Left lung (tissue), 4 donors: ENCODE measurements at regions not wholly inside any gene's neighbourhood (a gene's known extent, or its start where the extent isn't known, plus 50 kb on each side); places are given as distances from the start of the nearest gene placed in this dataset.

Experiments
- ATAC-seq: fragments of 200-7000 bp; cut with Tn5 transposase; one replicate; pipeline ENCODE4 v1.9.1; 2020; ENCODE audit warnings: moderate library complexity
- DNase-seq, 4 donors: peaks; one replicate each; pipeline ENCODE4 v3.0.0-alpha.2; 2013 to 2020
- H3K27ac ChIP-seq, 2 donors: fragments of 200-600 bp; sonication (generic) in 1 of 2; one replicate each; pipeline versions ENCODE4 v1.5.0 to v1.8.0; 2020 to 2021
- H3K27me3 ChIP-seq, 2 donors: fragments of 200-600 bp; sonication (generic) in 1 of 2; one replicate each; pipeline versions ENCODE4 v1.5.0 to v1.8.0; 2020 to 2021
- H3K36me3 ChIP-seq, 2 donors: fragments of 200-600 bp; sonication (generic) in 1 of 2; one replicate each; pipeline versions ENCODE4 v1.5.0 to v1.8.0; 2020 to 2021
- H3K4me1 ChIP-seq, 2 donors: fragments of 200-600 bp; one replicate each; pipeline ENCODE4 v1.8.0; 2021
- H3K4me3 ChIP-seq, 2 donors: fragments of 200-600 bp; sonication (generic) in 1 of 2; one replicate each; pipeline versions ENCODE4 v1.5.0 to v1.8.0; 2020 to 2021; ENCODE audit warnings: mild to moderate bottlenecking in 1 of 2
- H3K9me3 ChIP-seq, 2 donors: fragments of 200-600 bp; sonication (generic) in 1 of 2; one replicate each; pipeline versions ENCODE4 v1.5.0 to v1.8.0; 2020 to 2021
- intact Hi-C, 2 donors: fragments of 100-400 bp; cut with DNase I; formaldehyde crosslinking; loops; one replicate each; pipeline versions ENCODE4 v1.11.2 to v1.14.2; 2022
- TF ChIP-seq, protein P1 (sequence below), 2 donors: fragments of 200-600 bp; sonication (generic) in 1 of 2; IDR thresholded peaks; one replicate each; pipeline versions ENCODE4 v1.5.0 to v1.8.0; 2021; ENCODE audit warnings: antibody characterized with exemption in 2 of 2
- donor health status: DM: no; HTN: yes; CAD: no.
- donor health status: DM: no; HTN: no; CAD: no.

DNA sequence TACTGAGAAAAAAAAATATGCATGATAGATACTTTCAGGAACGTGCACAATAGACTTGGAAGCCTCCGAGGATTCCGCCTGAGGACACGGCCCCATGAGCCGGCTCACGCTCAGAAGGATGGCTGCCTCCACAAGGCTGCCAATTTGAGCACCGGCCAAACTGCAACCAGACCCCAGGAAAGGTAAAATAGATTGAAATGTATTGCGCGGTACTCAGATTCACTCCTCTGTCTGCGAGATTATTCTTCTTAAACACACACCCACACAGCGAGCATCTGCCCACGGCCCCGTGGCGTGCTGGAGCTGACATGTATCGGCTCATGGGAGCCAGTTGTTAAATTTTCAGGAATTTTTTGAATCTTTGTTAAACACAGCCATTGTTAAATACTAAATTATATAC is 653.2 kb upstream of the MKI67 start:
- no peaks in the 10 kb centered on the region for H3K4me1 ChIP-seq
- no peaks in the 10 kb centered on the region for H3K36me3 ChIP-seq
- ATAC-seq (no peak), DNase-seq (no peak)
- H3K4me3 ChIP-seq = no peak overlapping the region
- no peaks in the 10 kb centered on the region for H3K27me3 ChIP-seq
- no peak overlapping the region for H3K27ac ChIP-seq
- TF ChIP-seq, protein P1, sequence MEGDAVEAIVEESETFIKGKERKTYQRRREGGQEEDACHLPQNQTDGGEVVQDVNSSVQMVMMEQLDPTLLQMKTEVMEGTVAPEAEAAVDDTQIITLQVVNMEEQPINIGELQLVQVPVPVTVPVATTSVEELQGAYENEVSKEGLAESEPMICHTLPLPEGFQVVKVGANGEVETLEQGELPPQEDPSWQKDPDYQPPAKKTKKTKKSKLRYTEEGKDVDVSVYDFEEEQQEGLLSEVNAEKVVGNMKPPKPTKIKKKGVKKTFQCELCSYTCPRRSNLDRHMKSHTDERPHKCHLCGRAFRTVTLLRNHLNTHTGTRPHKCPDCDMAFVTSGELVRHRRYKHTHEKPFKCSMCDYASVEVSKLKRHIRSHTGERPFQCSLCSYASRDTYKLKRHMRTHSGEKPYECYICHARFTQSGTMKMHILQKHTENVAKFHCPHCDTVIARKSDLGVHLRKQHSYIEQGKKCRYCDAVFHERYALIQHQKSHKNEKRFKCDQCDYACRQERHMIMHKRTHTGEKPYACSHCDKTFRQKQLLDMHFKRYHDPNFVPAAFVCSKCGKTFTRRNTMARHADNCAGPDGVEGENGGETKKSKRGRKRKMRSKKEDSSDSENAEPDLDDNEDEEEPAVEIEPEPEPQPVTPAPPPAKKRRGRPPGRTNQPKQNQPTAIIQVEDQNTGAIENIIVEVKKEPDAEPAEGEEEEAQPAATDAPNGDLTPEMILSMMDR (IDR thresholded peaks at IDR 0.05) = no peak
- H3K9me3 ChIP-seq = no peaks in the 10 kb centered on the region
- intact Hi-C loops = no loop called here

DNA sequence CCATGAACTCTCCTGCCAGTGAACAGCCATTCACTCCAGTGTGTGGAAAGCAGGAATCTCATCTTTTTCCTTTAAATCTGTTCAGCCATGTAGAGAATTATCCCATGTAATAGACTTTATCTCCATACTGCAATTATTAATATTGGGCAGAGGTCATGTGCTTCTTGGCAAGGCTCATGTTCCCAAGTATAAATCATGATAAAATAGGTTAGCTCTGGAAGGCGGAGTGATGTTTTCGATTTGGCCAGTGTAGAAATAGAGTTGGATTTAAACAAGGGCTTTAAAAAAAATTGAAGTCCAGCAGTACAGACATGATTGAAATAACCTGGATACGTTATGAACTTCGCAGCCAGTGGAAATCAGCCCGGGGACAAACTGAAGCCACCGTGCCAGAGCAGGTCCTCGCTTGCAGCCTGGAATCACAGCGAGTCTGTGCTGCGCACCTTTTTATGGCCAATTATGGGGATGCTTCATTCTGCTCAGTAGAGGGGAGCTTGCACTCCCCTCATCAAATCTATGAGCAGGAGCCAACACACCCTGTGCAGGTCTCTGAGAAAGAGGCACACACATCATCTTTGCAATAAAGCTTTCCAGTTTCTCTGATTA is 654.0 kb upstream of the MKI67 start:
- TF ChIP-seq, protein P1 (IDR thresholded peaks at IDR 0.05) = no peak
- H3K4me1 ChIP-seq = no peaks in the 10 kb centered on the region
- no peaks in the 10 kb centered on the region for H3K27me3 ChIP-seq
- intact Hi-C loops = no loop called here
- no peak for ATAC-seq
- no peaks in the 10 kb centered on the region for H3K9me3 ChIP-seq
- H3K36me3 ChIP-seq = no peaks in the 10 kb centered on the region
- no peak overlapping the region for H3K4me3 ChIP-seq
- DNase-seq = no peak
- H3K27ac ChIP-seq = no peak overlapping the region

DNA sequence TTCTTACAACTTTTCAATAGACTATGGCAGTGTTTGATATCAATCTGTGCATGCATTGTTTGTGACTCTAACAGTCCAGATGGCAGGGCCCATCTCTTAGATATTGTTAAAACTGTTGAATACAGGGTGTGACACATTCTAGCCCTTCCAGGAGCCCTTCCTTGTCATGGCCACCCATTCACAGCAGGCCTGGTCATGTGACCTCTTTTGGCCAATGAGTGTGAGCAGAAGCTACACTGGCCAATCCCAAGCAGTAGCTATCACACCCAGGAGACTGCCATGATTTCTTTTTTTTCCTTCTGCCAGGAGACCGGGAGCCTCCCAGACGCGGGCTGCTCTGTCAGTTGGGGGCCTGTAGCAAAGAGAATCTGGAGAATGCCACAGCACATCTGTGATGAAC is 655.4 kb upstream of the MKI67 start:
- intact Hi-C loops = no loop called here

DNA sequence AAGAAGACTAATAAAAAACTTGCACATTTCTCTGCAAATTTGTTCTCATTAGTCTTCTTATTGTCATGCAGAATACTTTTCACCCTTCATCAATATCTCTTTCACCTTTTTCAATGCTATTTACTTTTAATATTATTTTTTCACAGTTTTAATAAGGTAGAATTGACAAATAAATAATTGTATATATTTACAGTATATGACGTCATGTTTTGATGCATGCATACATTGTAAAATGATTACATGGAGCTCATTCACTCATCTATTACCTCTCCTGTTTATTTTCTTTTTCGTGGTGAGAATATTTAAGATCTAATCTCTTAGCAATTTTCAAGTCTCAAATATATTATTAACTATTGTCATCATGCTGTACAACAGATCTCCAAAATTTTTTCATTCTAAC is 658.2 kb upstream of the MKI67 start:
- no peaks in the 10 kb centered on the region for H3K4me1 ChIP-seq
- no peak overlapping the region for H3K4me3 ChIP-seq
- H3K27ac ChIP-seq = no peak overlapping the region
- no peaks in the 10 kb centered on the region for H3K27me3 ChIP-seq
- no peak for ATAC-seq
- H3K36me3 ChIP-seq = no peaks in the 10 kb centered on the region
- TF ChIP-seq, protein P1 (IDR thresholded peaks at IDR 0.05) = no peak
- no peaks in the 10 kb centered on the region for H3K9me3 ChIP-seq
- intact Hi-C loops = no loop called here
- no peak for DNase-seq

More for the DNA sequence above, 655.4 kb upstream of the MKI67 start:
- ATAC-seq (no peak), DNase-seq (no peak)
- no peak overlapping the region for H3K4me3 ChIP-seq
- H3K27me3 ChIP-seq = no peaks in the 10 kb centered on the region
- H3K4me1 ChIP-seq = no peaks in the 10 kb centered on the region
- TF ChIP-seq, protein P1 (IDR thresholded peaks at IDR 0.05) = no peak
- no peaks in the 10 kb centered on the region for H3K36me3 ChIP-seq
- no peaks in the 10 kb centered on the region for H3K9me3 ChIP-seq
- H3K27ac ChIP-seq = no peak overlapping the region

DNA sequence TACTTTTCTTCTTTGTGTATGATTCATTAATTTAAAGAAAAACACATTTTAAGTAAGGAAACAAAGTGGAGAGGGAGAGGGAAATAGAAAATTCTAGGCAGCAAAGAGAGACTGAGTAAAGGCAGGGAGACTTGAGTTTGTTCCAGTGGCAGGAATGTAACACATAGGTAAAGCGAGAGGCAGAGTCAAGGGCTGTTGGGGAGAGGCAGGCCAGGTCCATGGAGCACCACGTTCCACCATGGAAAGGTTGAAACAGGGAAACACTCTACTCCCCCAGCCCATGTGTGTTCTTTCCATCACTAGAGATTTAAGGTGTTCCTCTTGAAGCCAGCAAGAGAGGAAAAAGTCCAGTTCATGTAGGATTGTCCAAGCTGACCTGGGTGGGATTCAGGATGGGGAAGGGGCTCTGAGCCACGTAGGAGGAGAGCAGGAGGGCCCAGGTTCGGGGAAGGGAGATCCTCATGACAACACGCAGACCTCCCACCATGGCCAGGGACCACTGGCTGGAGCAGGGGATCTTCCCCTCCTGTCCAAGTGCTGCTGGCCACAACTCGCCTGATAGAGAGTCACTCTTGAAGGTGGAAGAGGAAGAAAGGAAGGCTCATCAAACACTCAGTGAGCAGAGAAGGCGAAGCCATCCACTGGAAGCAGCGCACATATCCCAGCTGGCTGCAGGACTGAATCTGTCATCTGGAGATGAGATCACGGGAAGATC is 666.4 kb upstream of the MKI67 start:
- H3K4me1 ChIP-seq = no peaks in the 10 kb centered on the region
- H3K36me3 ChIP-seq = no peaks in the 10 kb centered on the region
- H3K9me3 ChIP-seq = no peaks in the 10 kb centered on the region
- TF ChIP-seq, protein P1 (IDR thresholded peaks at IDR 0.05) = no peak
- H3K27ac ChIP-seq = no peak overlapping the region
- no peak for ATAC-seq
- H3K4me3 ChIP-seq = no peak overlapping the region
- no peak for DNase-seq
- intact Hi-C loops = no loop called here
- no peaks in the 10 kb centered on the region for H3K27me3 ChIP-seq
